ENCODE measurements at regions not wholly inside any gene's neighbourhood (a gene's known extent, or its start where the extent isn't known, plus 50 kb on each side); places are given as distances from the start of the nearest gene placed in this dataset.

DNA sequence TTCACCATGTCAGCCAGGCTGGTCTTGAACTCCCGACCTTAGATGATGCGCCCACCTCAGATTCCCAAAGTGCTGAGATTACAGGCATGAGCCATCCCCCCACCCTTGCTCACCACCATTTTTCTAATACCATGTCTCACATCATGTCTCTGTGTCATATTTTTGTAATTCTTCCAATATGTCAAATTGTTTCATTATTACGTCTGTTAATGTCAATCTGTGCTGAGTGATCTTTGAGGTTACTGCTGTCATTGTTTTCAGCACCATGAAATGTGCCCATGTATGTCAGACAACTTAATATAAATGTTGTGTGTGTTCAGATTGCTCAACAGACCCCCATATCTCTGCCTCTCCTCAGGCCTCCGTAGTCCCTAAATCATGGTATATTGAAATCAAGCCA lies 923.6 kb downstream of the NLGN4Y start:
- TF ChIP-seq, protein P1, sequence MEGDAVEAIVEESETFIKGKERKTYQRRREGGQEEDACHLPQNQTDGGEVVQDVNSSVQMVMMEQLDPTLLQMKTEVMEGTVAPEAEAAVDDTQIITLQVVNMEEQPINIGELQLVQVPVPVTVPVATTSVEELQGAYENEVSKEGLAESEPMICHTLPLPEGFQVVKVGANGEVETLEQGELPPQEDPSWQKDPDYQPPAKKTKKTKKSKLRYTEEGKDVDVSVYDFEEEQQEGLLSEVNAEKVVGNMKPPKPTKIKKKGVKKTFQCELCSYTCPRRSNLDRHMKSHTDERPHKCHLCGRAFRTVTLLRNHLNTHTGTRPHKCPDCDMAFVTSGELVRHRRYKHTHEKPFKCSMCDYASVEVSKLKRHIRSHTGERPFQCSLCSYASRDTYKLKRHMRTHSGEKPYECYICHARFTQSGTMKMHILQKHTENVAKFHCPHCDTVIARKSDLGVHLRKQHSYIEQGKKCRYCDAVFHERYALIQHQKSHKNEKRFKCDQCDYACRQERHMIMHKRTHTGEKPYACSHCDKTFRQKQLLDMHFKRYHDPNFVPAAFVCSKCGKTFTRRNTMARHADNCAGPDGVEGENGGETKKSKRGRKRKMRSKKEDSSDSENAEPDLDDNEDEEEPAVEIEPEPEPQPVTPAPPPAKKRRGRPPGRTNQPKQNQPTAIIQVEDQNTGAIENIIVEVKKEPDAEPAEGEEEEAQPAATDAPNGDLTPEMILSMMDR (conservative IDR thresholded peaks at IDR 0.05 in 1 of 2, IDR thresholded peaks at IDR 0.05 in 1 of 2; ENCODE audit: low read depth in 1 of 2, low read length in 2 of 2) = no peak
- TF ChIP-seq EZH2 (IDR thresholded peaks at IDR 0.05; ENCODE audit: low read length, missing control alignments) = no peak

DNA sequence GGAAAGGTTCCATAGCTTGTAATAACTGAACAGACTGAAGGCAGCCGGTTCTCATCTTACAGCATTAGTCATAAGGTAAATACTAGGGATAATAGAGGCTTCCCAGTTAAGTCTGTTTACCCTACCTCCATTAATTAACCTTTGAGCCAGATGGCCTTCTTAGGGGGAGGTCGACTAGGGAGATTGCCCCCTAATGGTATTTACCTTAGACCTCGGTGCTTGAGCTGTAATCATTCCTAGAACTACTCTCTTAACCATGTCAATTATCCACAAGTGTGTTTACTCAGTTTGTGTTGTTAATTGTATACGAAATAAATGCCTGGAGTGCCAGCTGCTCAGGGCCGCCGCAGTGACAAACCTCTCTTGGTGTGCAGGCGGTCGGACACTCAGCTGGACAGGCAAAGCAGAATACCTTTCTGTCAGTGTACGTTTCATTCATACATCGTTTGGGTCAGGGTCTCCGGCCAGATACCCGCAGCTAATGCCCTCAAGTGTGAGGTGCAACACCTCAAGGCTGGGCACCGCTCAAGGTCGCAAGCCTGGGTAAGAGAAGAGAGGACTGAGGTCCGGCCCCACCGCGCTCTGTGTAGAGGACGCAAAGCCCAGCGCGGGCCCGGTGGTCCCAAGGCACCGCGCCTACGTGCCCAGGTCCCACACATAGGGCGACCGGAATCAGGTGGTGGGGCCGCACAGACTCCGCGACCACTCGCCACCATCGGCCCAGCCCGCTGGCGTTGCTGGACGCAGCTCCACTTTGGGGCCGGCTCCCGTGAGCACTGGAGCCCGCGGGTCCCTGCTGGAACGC lies 931.0 kb downstream of the NLGN4Y start:
- no peaks in the 10 kb centered on the region for H3K9me3 ChIP-seq (ENCODE audit: control insufficient read depth, insufficient read depth, low read depth, low read length)
- no peak overlapping the region for H3K9ac ChIP-seq (ENCODE audit: insufficient read depth, low read length)
- H3K36me3 ChIP-seq (ENCODE audit: control insufficient read depth, insufficient read depth, low read length) = no peaks in the 10 kb centered on the region
- H3K79me2 ChIP-seq (ENCODE audit: control insufficient read depth, insufficient read depth, low read length) = no peaks in the 10 kb centered on the region
- H2AFZ ChIP-seq (ENCODE audit: low read length) = no peak overlapping the region
- H3K4me3 ChIP-seq (replicated peaks in 1 of 4; ENCODE audit: control extremely low read depth in 1 of 4, insufficient read depth in 1 of 4, low read depth in 3 of 4, low read length in 4 of 4) = peak overlapping the region in 1 of 4 experiments; percentile 45
- no peak overlapping the region for H3K27ac ChIP-seq (ENCODE audit: insufficient read depth, low read length)
- no peak for TF ChIP-seq EZH2 (IDR thresholded peaks at IDR 0.05; ENCODE audit: low read length, missing control alignments)
- TF ChIP-seq, protein P1 (conservative IDR thresholded peaks at IDR 0.05 in 1 of 2, IDR thresholded peaks at IDR 0.05 in 1 of 2; ENCODE audit: low read depth in 1 of 2, low read length in 2 of 2) = no peak
- no peaks in the 10 kb centered on the region for H3K4me1 ChIP-seq (ENCODE audit: control insufficient read depth, extremely low read depth, insufficient read depth, low read length)
- H3K27me3 ChIP-seq (ENCODE audit: control insufficient read depth, insufficient read depth, low read length) = no peaks in the 10 kb centered on the region
- no peak overlapping the region for H3K4me2 ChIP-seq (ENCODE audit: extremely low read depth, insufficient read depth, low read length)
- H4K20me1 ChIP-seq (ENCODE audit: control insufficient read depth, extremely low read depth, insufficient read depth, low read length) = no peaks in the 10 kb centered on the region
- no peak for DNase-seq (ENCODE audit: low read depth in 2 of 2)

More for the DNA sequence above, 923.6 kb downstream of the NLGN4Y start:
- Histone ChIP-seq H3K9me3 (ENCODE audit: control insufficient read depth, insufficient read depth, low read depth, low read length) (no peaks in the 10 kb centered on the region), H3K36me3 (ENCODE audit: control insufficient read depth, insufficient read depth, low read length) (no peaks in the 10 kb centered on the region), H4K20me1 (ENCODE audit: control insufficient read depth, extremely low read depth, insufficient read depth, low read length) (no peaks in the 10 kb centered on the region), H3K4me2 (ENCODE audit: extremely low read depth, insufficient read depth, low read length) (no peak overlapping the region), H3K4me3 (replicated peaks in 1 of 4; ENCODE audit: control extremely low read depth in 1 of 4, insufficient read depth in 1 of 4, low read depth in 3 of 4, low read length in 4 of 4) (no peak overlapping the region), H3K27ac (ENCODE audit: insufficient read depth, low read length) (no peak overlapping the region), H3K27me3 (ENCODE audit: control insufficient read depth, insufficient read depth, low read length) (no peaks in the 10 kb centered on the region), H3K9ac (ENCODE audit: insufficient read depth, low read length) (no peak overlapping the region), H3K79me2 (ENCODE audit: control insufficient read depth, insufficient read depth, low read length) (no peaks in the 10 kb centered on the region), H3K4me1 (ENCODE audit: control insufficient read depth, extremely low read depth, insufficient read depth, low read length) (no peaks in the 10 kb centered on the region), H2AFZ (ENCODE audit: low read length) (no peak overlapping the region)
- no peak for DNase-seq (ENCODE audit: low read depth in 2 of 2)

DNA sequence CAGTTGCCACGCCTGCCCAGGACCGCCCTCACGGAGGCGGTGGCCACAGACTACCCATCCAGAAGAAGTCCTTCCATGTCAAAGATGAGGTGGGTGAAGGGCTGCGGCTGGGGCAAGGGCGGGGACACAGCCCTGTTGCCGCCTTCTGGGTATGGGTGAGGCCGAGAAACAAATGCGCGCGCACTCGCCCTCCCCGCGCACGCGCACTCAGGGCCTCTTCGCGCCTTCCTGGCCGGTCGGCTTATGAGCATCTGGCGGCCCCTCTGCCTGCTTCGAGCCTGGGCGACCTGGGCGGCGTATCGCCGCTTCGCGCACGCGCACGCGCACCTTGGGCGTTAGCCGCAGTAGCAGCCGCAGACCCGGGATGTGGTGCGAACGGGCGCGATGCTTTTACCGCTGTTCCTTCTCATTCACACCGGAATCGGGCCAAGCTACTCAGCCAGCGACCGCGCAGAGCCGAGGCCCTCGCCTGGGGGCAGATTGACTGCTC lies 931.7 kb downstream of the NLGN4Y start:
- Histone ChIP-seq H3K27me3 (ENCODE audit: control insufficient read depth, insufficient read depth, low read length) (no peaks in the 10 kb centered on the region), H2AFZ (ENCODE audit: low read length) (no peak overlapping the region), H3K9me3 (ENCODE audit: control insufficient read depth, insufficient read depth, low read depth, low read length) (no peaks in the 10 kb centered on the region), H3K4me1 (ENCODE audit: control insufficient read depth, extremely low read depth, insufficient read depth, low read length) (no peaks in the 10 kb centered on the region), H3K4me2 (ENCODE audit: extremely low read depth, insufficient read depth, low read length) (no peak overlapping the region), H3K27ac (ENCODE audit: insufficient read depth, low read length) (no peak overlapping the region), H3K79me2 (ENCODE audit: control insufficient read depth, insufficient read depth, low read length) (no peaks in the 10 kb centered on the region), H3K4me3 (replicated peaks in 1 of 4; ENCODE audit: control extremely low read depth in 1 of 4, insufficient read depth in 1 of 4, low read depth in 3 of 4, low read length in 4 of 4) (peak overlapping the region in 2 of 4 experiments; percentile 45 to 50), H4K20me1 (ENCODE audit: control insufficient read depth, extremely low read depth, insufficient read depth, low read length) (no peaks in the 10 kb centered on the region), H3K36me3 (ENCODE audit: control insufficient read depth, insufficient read depth, low read length) (no peaks in the 10 kb centered on the region), H3K9ac (ENCODE audit: insufficient read depth, low read length) (no peak overlapping the region)
- TF ChIP-seq, protein P1 (conservative IDR thresholded peaks at IDR 0.05 in 1 of 2, IDR thresholded peaks at IDR 0.05 in 1 of 2; ENCODE audit: low read depth in 1 of 2, low read length in 2 of 2) = no peak
- no peak for TF ChIP-seq EZH2 (IDR thresholded peaks at IDR 0.05; ENCODE audit: low read length, missing control alignments)
- DNase-seq (ENCODE audit: low read depth in 2 of 2) = peak in 1 of 2 donors; percentile 77
